Panc1 (cell line): ENCODE measurements at regions not wholly inside any gene's neighbourhood (a gene's known extent, or its start where the extent isn't known, plus 50 kb on each side); places are given as distances from the start of the nearest gene placed in this dataset.

ENCODE experiments used
- ATAC-seq: fragments of 200-7000 bp; cut with Tn5 transposase; 2 replicates; pipeline ENCODE4 v1.9.1; 2020; ENCODE audit warnings: mild to moderate bottlenecking, moderate library complexity
- BruUV-seq: library from RNA; stranded (reverse); fragments of 400-500 nt; replicated peaks from 2 replicates; lab custom pipeline; 2021; lab: Mats Ljungman, UMichigan
- CTCF ChIA-PET: fragments of 300-600 bp; sonication (Branson Sonifier 250); formaldehyde crosslinking; loops from one replicate; lab custom pipeline; 2022; ENCODE audit warnings: antibody characterized with exemption; lab: Charles Lee
- POLR2A ChIA-PET: fragments of 300-600 bp; sonication (Branson Sonifier 250); formaldehyde crosslinking; loops from one replicate; lab custom pipeline; 2022; ENCODE audit warnings: antibody characterized with exemption; lab: Charles Lee
- DNase-seq: peaks from one replicate; pipeline ENCODE4 v3.0.0-alpha.2; 2010; ENCODE audit warnings: low read depth, low spot score
- H3K27ac ChIP-seq: 2 replicates; pipeline ENCODE4 v1.5.1; 2011; ENCODE audit warnings: mild to moderate bottlenecking, low read length, inconsistent platforms
- H3K27me3 ChIP-seq: fragments of 200-500 bp; sonication (Bioruptor generic); 2 replicates; pipeline ENCODE4 v1.6.0; 2014; ENCODE audit warnings: low read length, inconsistent platforms; ENCODE audit not compliant: control insufficient read depth, insufficient read depth
- H3K36me3 ChIP-seq: fragments of 200-500 bp; sonication (Bioruptor generic); 2 replicates; pipeline ENCODE4 v1.5.1; 2014; ENCODE audit warnings: inconsistent platforms, mild to moderate bottlenecking, low read length, moderate library complexity; ENCODE audit not compliant: control insufficient read depth, insufficient read depth
- H3K4me1 ChIP-seq: 2 replicates; pipeline ENCODE4 v1.5.1; 2011; ENCODE audit warnings: inconsistent platforms, mild to moderate bottlenecking, low read length, moderate library complexity; ENCODE audit not compliant: control insufficient read depth, insufficient read depth
- H3K4me3 ChIP-seq, 2 experiments: 2 replicates each; pipeline ENCODE4 v1.5.1; 2011 to 2012; ENCODE audit warnings: low read depth in 2 of 2, low read length in 2 of 2, mild to moderate bottlenecking in 2 of 2, inconsistent platforms in 1 of 2, moderate library complexity in 1 of 2
- H3K9me3 ChIP-seq: fragments of 200-500 bp; sonication (Bioruptor generic); 2 replicates; pipeline ENCODE4 v1.5.1; 2014; ENCODE audit warnings: low read depth, mild to moderate bottlenecking, inconsistent platforms, low read length, moderate library complexity; ENCODE audit not compliant: control insufficient read depth, insufficient read depth
- CTCF ChIP-seq: fragments of 450-650 bp; IDR thresholded peaks from 2 replicates; pipeline ENCODE4 v1.5.1; 2017; ENCODE audit warnings: mild to moderate bottlenecking
- POLR2AphosphoS5 ChIP-seq: IDR thresholded peaks from 2 replicates; pipeline ENCODE4 v1.6.1; 2012; ENCODE audit warnings: mild to moderate bottlenecking, low read depth, low read length, moderate library complexity
- REST ChIP-seq, 2 experiments: IDR thresholded peaks; 2 replicates each; pipeline ENCODE4 v1.6.1; 2011 to 2012; ENCODE audit warnings: low read depth in 2 of 2, control low read depth in 1 of 2, low read length in 1 of 2, mild to moderate bottlenecking in 1 of 2, moderate library complexity in 1 of 2; ENCODE audit not compliant: insufficient read depth in 1 of 2
- SIN3A ChIP-seq: IDR thresholded peaks from 2 replicates; pipeline ENCODE4 v1.6.1; 2012; ENCODE audit warnings: low read depth, mild to moderate bottlenecking, low read length, moderate library complexity, borderline replicate concordance; ENCODE audit not compliant: insufficient read depth
- TCF7L2 ChIP-seq: IDR thresholded peaks from 2 replicates; pipeline ENCODE4 v1.6.1; 2011; ENCODE audit warnings: mild to moderate bottlenecking, low read depth, low read length, inconsistent platforms
- in situ Hi-C: cut with HindIII; loops from 2 replicates; pipeline ENCODE4 v1.10.0; 2016; ENCODE audit warnings: low sequenced_read_pairs, low pct_unique_long_range_greater_than_20kb
- intact Hi-C: fragments of 100-400 bp; cut with micrococcal nuclease; formaldehyde crosslinking; loops from one replicate; pipeline ENCODE4 v1.10.0; 2022; ENCODE audit not compliant: unreplicated experiment

GRCh38 chr2:212777020-212777491 lies 238.5 kb upstream of the ERBB4 start:
- no peak overlapping the region for H3K27ac ChIP-seq
- intact Hi-C loops, result loop anchor here (2.0 kb wide), 1 partner anchor 376 kb away; no protein-coding TSS in a partner anchor
- H3K36me3 ChIP-seq, result no peaks in the 10 kb centered on the region
- TF ChIP-seq CTCF (peak; percentile 66), POLR2AphosphoS5 (no peak), TCF7L2 (no peak), SIN3A (no peak)
- no peak for ATAC-seq
- no peaks in the 10 kb centered on the region for H3K4me1 ChIP-seq
- ChIA-PET POLR2A (no interaction called here), CTCF (no interaction called here)
- BruUV-seq, result no TSS peak
- H3K27me3 ChIP-seq, result no peaks in the 10 kb centered on the region
- in situ Hi-C loops, result no loop called here
- no peaks in the 10 kb centered on the region for H3K9me3 ChIP-seq
- no peak overlapping the region for H3K4me3 ChIP-seq
- DNase-seq, result no peak

DNA sequence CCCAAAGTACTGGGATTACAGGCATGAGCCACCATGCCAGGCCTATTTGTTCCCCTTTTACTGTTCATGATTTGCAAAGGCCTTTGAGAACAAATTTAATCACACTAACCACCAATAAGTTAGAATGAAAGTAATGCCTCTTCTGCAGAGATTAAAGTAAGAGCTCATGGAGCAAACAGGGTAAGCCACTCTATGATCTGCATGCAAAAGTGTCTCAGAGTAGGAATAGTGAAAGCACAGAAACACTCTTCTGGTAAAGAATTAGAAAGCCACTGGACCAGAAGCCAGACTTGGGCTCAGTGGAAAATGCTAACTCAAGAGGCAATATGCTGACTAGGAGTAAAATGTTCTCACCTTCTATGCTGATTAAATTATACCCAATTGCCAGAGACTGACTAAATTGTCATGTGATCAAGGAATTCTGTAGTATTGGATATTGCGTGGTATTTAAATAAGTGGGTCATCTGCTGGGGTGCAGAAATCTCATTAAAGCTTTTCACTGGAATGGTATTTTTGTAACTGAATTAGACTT lies 235.3 kb upstream of the ERBB4 start:
- TF ChIP-seq CTCF (no peak), SIN3A (no peak), TCF7L2 (no peak)
- BruUV-seq, result no TSS peak
- ChIA-PET CTCF (no interaction called here), POLR2A (no interaction called here)
- Histone ChIP-seq H3K4me3 (no peak overlapping the region), H3K4me1 (no peaks in the 10 kb centered on the region), H3K27me3 (no peaks in the 10 kb centered on the region), H3K9me3 (no peaks in the 10 kb centered on the region), H3K36me3 (no peaks in the 10 kb centered on the region), H3K27ac (no peak overlapping the region)
- in situ Hi-C loops, result no loop called here
- DNase-seq (no peak), ATAC-seq (no peak)
- intact Hi-C loops, result no loop called here

GRCh38 chr2:212770240-212770639 lies 231.6 kb upstream of the ERBB4 start:
- H3K4me3 ChIP-seq, result no peak overlapping the region
- TF ChIP-seq REST (IDR thresholded peaks at IDR 0.05; ENCODE audit: insufficient read depth in 1 of 2, low read depth in 2 of 2, low read length in 1 of 2) (no peak), POLR2AphosphoS5 (no peak), CTCF (no peak), SIN3A (no peak), TCF7L2 (no peak)
- no peaks in the 10 kb centered on the region for H3K9me3 ChIP-seq
- POLR2A ChIA-PET, result no interaction called here
- no peaks in the 10 kb centered on the region for H3K4me1 ChIP-seq
- ATAC-seq (no peak), DNase-seq (no peak)
- H3K27ac ChIP-seq, result no peak overlapping the region
- no TSS peak for BruUV-seq
- in situ Hi-C loops (no loop called here), intact Hi-C loops (no loop called here)
- no peaks in the 10 kb centered on the region for H3K36me3 ChIP-seq
- CTCF ChIA-PET, result no interaction called here
- no peaks in the 10 kb centered on the region for H3K27me3 ChIP-seq
